Glutamatergic neuron (in vitro differentiated cells): ENCODE measurements at regions not wholly inside any gene's neighbourhood (a gene's known extent, or its start where the extent isn't known, plus 50 kb on each side); places are given as distances from the start of the nearest gene placed in this dataset.
A peak's percentile ranks its signal among the peaks of the same experiment; 100 is the strongest.

Source experiments
- DNase-seq: peaks from one replicate; pipeline ENCODE4 v3.0.0; 2022
- H3K27ac Mint-ChIP-seq: one replicate; pipeline ENCODE4 v1.8.0; 2020; ENCODE audit warnings: mild to moderate bottlenecking, mixed read lengths, inconsistent platforms; ENCODE audit not compliant: unreplicated experiment
- H3K27me3 Mint-ChIP-seq: one replicate; pipeline ENCODE4 v1.8.0; 2020; ENCODE audit warnings: mild to moderate bottlenecking, moderate library complexity, mixed read lengths, inconsistent platforms; ENCODE audit not compliant: unreplicated experiment
- H3K36me3 Mint-ChIP-seq: one replicate; pipeline ENCODE4 v1.8.0; 2020; ENCODE audit warnings: mild to moderate bottlenecking, mixed read lengths, inconsistent platforms; ENCODE audit not compliant: unreplicated experiment
- H3K4me1 Mint-ChIP-seq: one replicate; pipeline ENCODE4 v1.8.0; 2020; ENCODE audit warnings: mild to moderate bottlenecking, low read depth, mixed read lengths, inconsistent platforms; ENCODE audit not compliant: unreplicated experiment
- H3K4me3 Mint-ChIP-seq: one replicate; pipeline ENCODE4 v1.8.0; 2020; ENCODE audit warnings: mild to moderate bottlenecking, mixed read lengths, inconsistent platforms; ENCODE audit not compliant: unreplicated experiment
- H3K9me3 Mint-ChIP-seq: one replicate; pipeline ENCODE4 v1.8.0; 2020; ENCODE audit warnings: mild to moderate bottlenecking, moderate library complexity, mixed read lengths, inconsistent platforms; ENCODE audit not compliant: unreplicated experiment
- CTCF ChIP-seq: fragments of 200-600 bp; sonication (generic); IDR thresholded peaks from one replicate; pipeline ENCODE4 v1.5.0; 2021; ENCODE audit not compliant: partially characterized antibody, unreplicated experiment

GRCh38 chr5:73314395-73315257 is 134.0 kb downstream of the FOXD1 start:
- H3K9me3 Mint-ChIP-seq: no peaks in the 10 kb centered on the region
- no peak overlapping the region for H3K4me3 Mint-ChIP-seq
- no peaks in the 10 kb centered on the region for H3K36me3 Mint-ChIP-seq
- peaks cover 9% of the 10 kb centered on the region for H3K4me1 Mint-ChIP-seq
- DNase-seq: no peak
- H3K27me3 Mint-ChIP-seq: peaks cover 11% of the 10 kb centered on the region
- TF ChIP-seq CTCF: no peak
- no peak overlapping the region for H3K27ac Mint-ChIP-seq

- Mint-ChIP-seq H3K36me3 (no peaks in the 10 kb centered on the region), H3K9me3 (no peaks in the 10 kb centered on the region), H3K27me3 (peaks cover 16% of the 10 kb centered on the region), H3K27ac (no peak overlapping the region), H3K4me1 (peaks cover 12% of the 10 kb centered on the region), H3K4me3 (no peak overlapping the region)
- TF ChIP-seq CTCF: no peak
- DNase-seq: no peak
Observed at GRCh38 chr5:73312872-73313510, 135.6 kb downstream of the FOXD1 start.

- TF ChIP-seq CTCF: no peak
- no peaks in the 10 kb centered on the region for H3K36me3 Mint-ChIP-seq
- peaks cover 14% of the 10 kb centered on the region for H3K27me3 Mint-ChIP-seq
- H3K4me1 Mint-ChIP-seq: peaks cover 17% of the 10 kb centered on the region
- H3K9me3 Mint-ChIP-seq: peaks cover 3% of the 10 kb centered on the region
- no peak for DNase-seq
- H3K4me3 Mint-ChIP-seq: peak overlapping the region; percentile 59
- H3K27ac Mint-ChIP-seq: no peak overlapping the region
Observed at GRCh38 chr5:73312146-73312871, 136.3 kb downstream of the FOXD1 start.

GRCh38 chr5:73311291-73312110 is 137.1 kb downstream of the FOXD1 start:
- no peak for TF ChIP-seq CTCF
- peak; percentile 80 for DNase-seq
- peaks cover 17% of the 10 kb centered on the region for H3K27me3 Mint-ChIP-seq
- H3K9me3 Mint-ChIP-seq: peaks cover 3% of the 10 kb centered on the region
- H3K4me3 Mint-ChIP-seq: peak overlapping the region; percentile 75
- H3K27ac Mint-ChIP-seq: peak overlapping the region; percentile 17
- H3K36me3 Mint-ChIP-seq: peaks cover 3% of the 10 kb centered on the region
- peaks cover 14% of the 10 kb centered on the region for H3K4me1 Mint-ChIP-seq
